Fibroblast of mammary gland (primary cell): ENCODE measurements at regions not wholly inside any gene's neighbourhood (a gene's known extent, or its start where the extent isn't known, plus 50 kb on each side); places are given as distances from the start of the nearest gene placed in this dataset.

Experiments used
- DNase-seq: peaks from one replicate; pipeline ENCODE4 v3.0.0-alpha.2; 2010; ENCODE audit warnings: low read depth
- H3K4me3 ChIP-seq: 2 replicates; pipeline ENCODE4 v1.5.1; 2011; ENCODE audit warnings: low read depth, mild to moderate bottlenecking, low read length, moderate library complexity; ENCODE audit not compliant: control insufficient read depth
- TF ChIP-seq, protein P1 (sequence below): conservative IDR thresholded peaks from 2 replicates; pipeline ENCODE4 v1.5.1; 2011; ENCODE audit warnings: low read depth, low read length, inconsistent platforms; ENCODE audit not compliant: control insufficient read depth, insufficient read depth

DNA sequence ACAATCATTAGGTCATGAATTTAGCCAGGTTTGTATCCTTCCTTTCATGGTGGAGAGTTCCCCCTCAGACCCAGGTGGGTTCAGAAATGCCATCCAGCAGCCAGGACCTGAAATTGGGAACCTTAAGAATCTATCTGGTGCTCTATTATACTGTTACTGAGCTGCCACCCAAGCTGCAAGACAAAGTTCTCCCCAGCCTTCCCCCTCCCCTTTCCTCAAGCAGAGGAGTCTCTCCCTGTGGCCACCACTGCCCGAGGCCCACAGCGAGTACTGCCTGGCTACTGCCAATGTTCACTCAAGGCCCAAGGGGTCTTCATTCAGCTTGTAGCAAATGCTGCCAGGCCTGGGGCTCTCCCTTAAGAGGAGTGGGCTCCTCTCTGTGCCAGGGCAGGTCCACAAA lies 133.8 kb downstream of the TMEM38B start:
- TF ChIP-seq, protein P1, sequence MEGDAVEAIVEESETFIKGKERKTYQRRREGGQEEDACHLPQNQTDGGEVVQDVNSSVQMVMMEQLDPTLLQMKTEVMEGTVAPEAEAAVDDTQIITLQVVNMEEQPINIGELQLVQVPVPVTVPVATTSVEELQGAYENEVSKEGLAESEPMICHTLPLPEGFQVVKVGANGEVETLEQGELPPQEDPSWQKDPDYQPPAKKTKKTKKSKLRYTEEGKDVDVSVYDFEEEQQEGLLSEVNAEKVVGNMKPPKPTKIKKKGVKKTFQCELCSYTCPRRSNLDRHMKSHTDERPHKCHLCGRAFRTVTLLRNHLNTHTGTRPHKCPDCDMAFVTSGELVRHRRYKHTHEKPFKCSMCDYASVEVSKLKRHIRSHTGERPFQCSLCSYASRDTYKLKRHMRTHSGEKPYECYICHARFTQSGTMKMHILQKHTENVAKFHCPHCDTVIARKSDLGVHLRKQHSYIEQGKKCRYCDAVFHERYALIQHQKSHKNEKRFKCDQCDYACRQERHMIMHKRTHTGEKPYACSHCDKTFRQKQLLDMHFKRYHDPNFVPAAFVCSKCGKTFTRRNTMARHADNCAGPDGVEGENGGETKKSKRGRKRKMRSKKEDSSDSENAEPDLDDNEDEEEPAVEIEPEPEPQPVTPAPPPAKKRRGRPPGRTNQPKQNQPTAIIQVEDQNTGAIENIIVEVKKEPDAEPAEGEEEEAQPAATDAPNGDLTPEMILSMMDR = no peak
- no peak overlapping the region for H3K4me3 ChIP-seq
- DNase-seq = no peak

DNA sequence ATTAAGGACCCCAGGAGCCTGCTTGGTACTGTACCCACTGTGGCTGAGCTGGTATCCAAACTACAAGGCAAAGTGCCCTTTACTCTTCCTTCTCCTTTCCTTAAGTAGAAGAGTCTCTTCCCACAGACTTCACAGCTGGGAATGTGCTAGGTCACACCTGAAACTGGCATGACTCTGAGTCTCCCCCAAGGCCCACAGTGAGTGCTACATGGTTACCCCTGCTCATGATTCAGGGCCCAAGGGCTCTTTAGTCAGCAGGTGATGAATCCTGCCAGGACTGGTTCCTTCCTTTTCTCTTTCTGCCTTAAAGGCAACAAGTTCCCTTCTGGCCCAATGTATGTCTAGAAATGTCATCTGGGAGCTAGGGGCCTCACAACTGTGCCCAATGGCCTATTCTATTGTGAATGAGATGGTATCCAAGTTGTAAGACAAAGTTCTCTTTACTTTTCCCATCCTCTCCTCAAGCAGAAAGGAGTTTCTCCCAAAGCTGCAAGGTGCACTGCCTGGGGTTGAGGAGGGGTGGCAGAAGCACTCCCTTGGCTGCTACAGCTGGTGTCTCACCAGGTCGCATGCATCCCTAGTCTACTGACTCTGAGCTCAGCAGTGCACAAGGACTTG lies 134.4 kb downstream of the TMEM38B start:
- DNase-seq = no peak
- TF ChIP-seq, protein P1 = no peak
- H3K4me3 ChIP-seq = no peak overlapping the region

DNA sequence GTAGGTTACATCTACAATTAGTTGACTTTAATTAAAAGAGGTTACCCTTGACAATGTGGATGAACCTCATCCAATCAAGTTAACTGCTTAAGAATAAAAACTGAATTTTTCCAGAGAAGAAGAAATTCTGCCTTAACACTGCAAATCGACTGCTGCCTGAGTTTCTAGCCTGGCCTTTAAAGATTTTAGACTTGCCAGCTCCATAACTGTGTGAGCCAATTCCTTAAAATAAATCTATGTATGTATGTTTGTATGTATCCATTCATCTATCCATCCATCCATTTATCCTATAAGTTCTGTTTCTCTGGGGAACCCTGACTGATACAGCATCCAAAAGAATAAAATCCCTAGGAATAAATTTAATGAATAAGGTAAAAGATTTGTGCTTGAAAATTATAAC lies 136.1 kb downstream of the TMEM38B start:
- no peak for DNase-seq
- TF ChIP-seq, protein P1 = no peak
- no peak overlapping the region for H3K4me3 ChIP-seq

DNA sequence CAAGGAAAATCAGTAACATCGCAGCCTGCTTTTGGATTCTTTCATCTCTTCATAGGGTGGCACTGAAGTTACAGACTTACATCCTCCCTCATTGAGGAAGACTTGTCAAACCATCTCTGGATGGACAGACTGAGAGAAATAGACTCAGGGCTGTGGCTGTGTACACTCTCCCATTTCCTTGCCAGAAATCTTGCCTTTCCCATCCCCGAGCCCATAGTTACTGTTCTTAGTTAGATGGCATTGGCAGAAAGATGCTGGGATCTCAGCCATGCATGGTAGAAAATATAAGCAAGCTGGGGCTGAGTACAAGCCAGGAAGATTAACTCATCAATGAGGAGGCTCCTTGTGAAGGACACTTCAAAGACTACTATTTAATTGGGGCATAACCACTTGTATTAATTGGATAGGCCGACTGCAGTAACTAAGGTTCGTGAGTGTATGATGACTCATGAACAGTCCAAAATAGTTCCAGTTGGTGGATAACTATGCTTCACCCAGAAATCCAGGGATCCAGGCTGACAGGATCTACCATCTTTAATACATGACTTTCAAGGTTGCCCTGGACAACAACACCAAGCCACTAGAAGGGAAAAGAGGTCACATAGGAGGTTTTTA lies 137.9 kb downstream of the TMEM38B start:
- H3K4me3 ChIP-seq = no peak overlapping the region
- no peak for DNase-seq

DNA sequence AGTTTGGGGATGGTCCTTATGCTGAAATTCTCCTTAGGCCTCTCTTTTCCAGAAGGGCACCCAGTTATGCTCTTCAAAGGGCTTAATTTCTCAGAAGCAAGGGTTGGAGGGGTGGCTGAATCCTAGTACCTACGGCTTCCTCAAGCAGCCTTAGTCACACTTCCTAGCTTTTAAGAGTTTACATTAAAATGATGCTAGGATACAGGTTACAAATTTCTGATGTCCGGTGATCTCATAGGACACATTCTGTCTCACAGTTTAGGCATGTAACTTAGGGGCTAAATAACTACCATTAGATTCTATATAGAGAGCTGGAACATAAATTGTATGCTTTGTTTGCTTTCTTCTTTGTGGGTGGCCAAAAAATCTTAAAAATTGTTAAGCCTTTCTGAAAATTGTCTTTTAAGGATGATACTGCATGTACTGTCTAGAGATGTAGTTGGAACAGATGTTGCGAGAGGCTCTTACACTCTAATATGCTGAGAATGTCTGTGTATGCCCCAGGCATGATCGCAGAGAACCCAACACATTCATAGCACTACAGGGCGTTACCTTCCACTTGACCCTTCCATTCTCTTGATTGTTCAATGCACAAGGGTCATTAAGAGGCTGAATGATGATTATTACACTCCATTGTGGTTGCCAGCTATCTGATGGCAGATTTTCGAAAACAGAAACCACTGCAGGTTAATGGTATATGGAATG lies 139.1 kb downstream of the TMEM38B start:
- no peak overlapping the region for H3K4me3 ChIP-seq
- DNase-seq = no peak
- TF ChIP-seq, protein P1 = no peak

More for the DNA sequence above, 137.9 kb downstream of the TMEM38B start:
- TF ChIP-seq, protein P1 = no peak

DNA sequence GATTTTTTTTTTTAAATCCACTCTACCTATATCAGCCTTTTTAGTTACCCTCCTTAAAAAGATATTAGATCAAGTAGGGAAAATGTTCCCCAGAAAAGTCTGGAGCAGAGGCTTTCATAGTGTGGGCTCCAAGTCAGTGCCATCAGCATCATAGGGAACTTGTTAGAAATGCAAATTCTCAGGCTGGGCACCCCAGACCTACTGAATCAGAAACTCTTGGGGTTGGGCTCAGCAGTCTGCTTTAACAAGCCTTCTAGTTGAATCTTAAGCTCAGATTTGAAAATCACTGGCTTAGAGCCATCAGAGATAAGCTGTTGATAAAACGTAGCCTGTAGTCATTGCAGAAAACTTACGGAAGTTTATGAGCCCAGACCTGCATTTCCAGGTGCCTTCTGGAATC lies 140.1 kb downstream of the TMEM38B start:
- H3K4me3 ChIP-seq = no peak overlapping the region
- TF ChIP-seq, protein P1 = no peak
- DNase-seq = no peak

DNA sequence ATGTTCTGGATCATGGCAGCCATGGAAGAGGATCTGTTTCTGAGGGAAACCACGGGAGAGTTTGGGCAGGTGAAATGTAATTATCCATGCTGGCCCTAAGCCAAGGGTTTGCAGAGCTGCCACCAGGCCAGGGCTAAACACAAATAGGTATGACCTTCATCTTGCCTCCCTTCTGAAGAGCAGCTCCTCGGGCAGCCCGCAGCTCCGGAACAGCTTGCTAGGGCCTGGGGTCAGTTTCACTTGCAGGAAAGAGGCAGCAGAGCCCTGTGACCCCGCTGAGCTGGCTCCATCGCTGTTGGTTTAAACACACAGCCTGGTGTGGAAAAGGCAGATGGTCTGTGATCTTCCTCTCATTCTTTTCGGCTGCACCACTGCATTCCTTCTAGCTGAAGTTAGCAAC lies 141.4 kb downstream of the TMEM38B start:
- DNase-seq = no peak
- TF ChIP-seq, protein P1 = no peak
- H3K4me3 ChIP-seq = no peak overlapping the region
